MM.1S (cell line): ENCODE measurements at regions not wholly inside any gene's neighbourhood (a gene's known extent, or its start where the extent isn't known, plus 50 kb on each side); places are given as distances from the start of the nearest gene placed in this dataset.

Experiments used
- CTCF ChIP-seq: fragments of 300-600 bp; sonication (generic); IDR thresholded peaks from 2 replicates; pipeline ENCODE4 v1.5.1; 2016; ENCODE audit warnings: antibody characterized with exemption, low read length, mixed read lengths
- EZH2 ChIP-seq: fragments of 300-600 bp; sonication (generic); optimal IDR thresholded peaks from 2 replicates; pipeline ENCODE3; 2017; ENCODE audit warnings: low read depth, mild to moderate bottlenecking, antibody characterized with exemption, low read length, mixed read lengths

GRCh38 chr16:80441935-80442334 lies 98.9 kb upstream of the DYNLRB2 start:
- TF ChIP-seq EZH2 (no peak), CTCF (no peak)
